ENCODE measurements at regions not wholly inside any gene's neighbourhood (a gene's known extent, or its start where the extent isn't known, plus 50 kb on each side); places are given as distances from the start of the nearest gene placed in this dataset.
"Not testable (repeated sequence)": the region's sequence is repeated elsewhere in the genome, so short reads cannot be mapped to it uniquely, and the experiment has no call there.

GRCh38 chr1:58249737-58250586, 296.6 kb downstream of the OMA1 start:
- no peak for FAIRE-seq

- FAIRE-seq = no peak
Measured at GRCh38 chr1:58249388-58249736, 297.2 kb downstream of the OMA1 start.

DNA sequence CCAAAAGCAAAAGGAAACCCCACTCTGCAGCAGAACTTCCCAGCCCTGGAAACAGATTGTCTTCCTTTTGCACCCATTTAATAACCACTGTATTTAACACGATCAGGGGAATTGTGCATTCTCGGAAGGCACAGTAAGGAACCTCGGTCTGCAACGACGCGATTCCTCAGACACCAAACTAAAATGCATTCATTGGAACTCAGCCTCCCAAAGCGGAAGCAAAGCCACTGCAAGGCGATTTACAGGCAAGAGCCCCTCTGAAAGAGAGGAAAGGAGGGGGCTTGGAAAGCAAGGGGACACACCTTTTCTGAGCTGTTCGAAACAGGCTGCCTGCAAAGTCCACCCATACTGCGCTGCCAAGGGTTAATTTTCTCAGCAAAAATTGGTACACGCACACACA, 297.7 kb downstream of the OMA1 start:
- FAIRE-seq = no peak

DNA sequence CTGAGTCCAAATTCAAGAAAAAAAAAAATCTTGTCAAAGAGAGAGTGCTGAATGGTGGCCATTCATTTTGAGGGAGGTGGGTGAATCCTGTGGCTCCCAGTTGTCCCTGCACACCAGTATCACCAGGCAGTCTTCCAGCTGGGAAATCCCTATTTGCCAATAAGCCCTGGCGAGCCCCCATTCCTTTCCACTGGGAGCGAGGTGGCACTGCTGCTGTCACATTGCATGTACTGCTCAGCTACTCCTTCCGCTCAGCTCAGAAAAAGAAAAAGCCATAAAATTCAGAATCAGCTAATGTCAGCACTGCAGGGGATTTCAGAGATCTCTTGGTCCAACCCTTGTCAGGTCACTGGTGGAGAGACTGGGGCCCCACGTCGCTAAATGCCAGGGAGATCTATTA, 298.5 kb downstream of the OMA1 start:
- no peak for FAIRE-seq

- FAIRE-seq = no peak
Measured at GRCh38 chr1:58246549-58246948, 300.0 kb downstream of the OMA1 start.

DNA sequence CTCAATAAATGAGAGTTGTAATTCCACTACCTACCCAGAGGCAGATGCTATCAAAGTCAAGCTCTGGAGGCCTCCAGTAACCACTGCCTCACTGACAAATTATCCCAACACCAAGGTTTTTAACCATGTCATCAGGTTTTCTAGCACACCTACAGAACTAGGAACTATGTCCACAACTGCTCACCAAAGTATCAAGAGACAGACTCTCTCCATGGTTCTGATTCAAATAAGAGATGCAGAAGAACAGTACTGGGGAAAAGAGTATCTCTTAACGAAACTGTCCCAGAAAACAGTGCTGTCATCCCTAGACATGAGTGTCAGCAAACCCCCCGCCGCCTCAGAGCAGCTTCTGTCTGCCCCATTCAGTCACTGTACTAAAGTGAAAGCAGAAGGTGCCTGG, 301.7 kb downstream of the OMA1 start:
- no peak for FAIRE-seq

DNA sequence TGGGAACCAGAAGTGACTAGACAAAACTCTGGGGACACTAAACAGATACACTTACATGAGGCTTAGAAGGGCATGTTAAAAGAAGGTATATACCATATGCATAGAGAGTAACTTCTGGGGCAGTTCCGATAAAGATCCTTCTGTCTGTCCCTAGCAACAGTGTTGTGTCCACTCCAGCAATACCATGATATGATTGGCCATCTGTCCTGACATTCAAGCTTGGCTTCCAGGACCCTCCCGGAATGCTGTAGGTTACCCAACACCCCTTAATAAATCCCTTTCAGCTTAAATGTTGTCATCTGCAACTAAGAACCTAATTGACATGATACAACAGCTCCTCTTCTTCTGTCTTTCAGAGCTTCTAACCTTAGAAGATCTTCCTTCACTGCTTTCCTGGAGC, 307.7 kb downstream of the OMA1 start:
- no peak for FAIRE-seq

DNA sequence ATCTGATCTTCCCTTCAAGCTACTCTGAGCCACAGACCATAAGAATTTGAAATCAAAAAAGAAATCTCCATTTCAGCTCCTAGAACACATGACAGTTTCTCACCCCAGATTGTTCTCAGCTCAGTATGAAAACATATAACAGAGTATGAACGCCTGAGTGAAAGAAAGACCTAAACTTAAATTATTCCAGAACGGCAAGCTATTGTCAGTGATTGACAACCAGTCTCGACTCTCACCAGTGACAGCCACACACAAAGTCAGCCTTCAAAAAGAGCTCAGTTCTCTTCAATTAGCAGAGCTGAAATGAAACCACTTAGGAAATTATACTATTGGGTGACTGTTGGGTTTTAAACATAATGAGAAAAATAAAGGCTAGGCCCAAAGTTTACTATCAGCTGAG, 312.8 kb downstream of the OMA1 start:
- FAIRE-seq = no peak

GRCh38 chr1:58231204-58231603, 315.3 kb downstream of the OMA1 start:
- no peak for FAIRE-seq

DNA sequence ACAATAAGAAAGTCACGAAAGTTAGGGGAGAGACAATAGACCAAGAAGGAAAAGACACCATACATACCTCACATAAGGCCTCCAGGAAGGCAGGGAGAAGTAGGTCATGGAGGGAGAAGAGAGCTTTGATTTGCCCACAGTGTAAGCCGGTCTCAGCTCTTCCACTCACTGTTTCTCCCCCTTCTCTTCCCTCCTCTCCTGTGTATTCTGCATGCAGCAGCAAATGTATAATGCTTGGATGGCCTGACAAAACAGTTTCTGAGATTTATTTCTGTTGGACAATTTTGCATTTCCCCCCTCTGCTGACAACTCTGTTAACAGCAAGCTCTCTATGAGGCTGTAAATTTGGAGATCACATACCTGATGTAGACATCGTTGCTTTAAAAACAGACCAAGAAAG, 318.9 kb downstream of the OMA1 start:
- FAIRE-seq = no peak

- FAIRE-seq = no peak
Measured at GRCh38 chr1:58223522-58223921, 323.0 kb downstream of the OMA1 start.

GRCh38 chr1:58220836-58221472, 325.6 kb downstream of the OMA1 start:
- FAIRE-seq = no peak

- not testable (repeated sequence) for FAIRE-seq
Measured at GRCh38 chr1:58216169-58216568, 330.4 kb downstream of the OMA1 start.

- FAIRE-seq = no peak
Measured at GRCh38 chr1:58214674-58215073, 331.9 kb downstream of the OMA1 start.

- no peak for FAIRE-seq
Measured at GRCh38 chr1:58211869-58212268, 334.7 kb downstream of the OMA1 start.

DNA sequence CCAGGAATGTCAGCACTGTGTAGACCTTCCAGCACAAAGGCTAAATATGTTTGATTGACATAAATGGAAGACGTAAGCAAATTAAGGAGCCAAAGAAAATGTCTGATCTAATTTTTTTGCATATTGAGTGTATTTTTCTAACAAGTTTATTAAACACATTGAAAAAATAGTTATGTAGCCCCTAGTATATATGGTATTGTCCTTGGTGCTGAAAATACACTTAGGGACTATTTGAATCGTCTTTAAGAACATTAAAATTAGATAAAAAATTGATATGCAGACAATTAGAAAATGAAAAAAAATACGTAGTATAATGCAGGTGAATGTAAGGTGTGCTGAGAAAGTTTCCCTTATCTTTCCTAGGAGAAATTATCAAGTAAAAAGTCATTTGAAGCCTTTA, 337.0 kb downstream of the OMA1 start:
- no peak for FAIRE-seq

DNA sequence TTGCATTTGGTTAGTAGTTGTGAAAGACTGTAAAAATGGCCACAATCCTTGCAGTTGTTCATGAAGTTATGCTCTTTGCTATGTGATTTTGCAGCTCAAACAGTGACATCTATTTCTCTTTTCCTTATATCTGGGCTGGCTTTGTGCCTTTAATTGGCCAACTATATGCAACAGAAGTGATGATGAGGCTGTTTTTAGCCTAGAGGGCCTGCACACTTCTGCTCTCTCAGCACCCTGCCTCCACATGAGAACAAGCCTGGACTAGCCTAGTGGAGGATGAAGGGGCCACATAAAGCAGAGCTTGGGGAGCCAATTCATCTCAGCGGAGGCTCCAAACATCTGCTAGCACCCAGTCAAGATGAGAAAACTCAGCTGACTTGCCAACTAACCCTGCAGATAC, 339.8 kb downstream of the OMA1 start:
- FAIRE-seq = no peak

DNA sequence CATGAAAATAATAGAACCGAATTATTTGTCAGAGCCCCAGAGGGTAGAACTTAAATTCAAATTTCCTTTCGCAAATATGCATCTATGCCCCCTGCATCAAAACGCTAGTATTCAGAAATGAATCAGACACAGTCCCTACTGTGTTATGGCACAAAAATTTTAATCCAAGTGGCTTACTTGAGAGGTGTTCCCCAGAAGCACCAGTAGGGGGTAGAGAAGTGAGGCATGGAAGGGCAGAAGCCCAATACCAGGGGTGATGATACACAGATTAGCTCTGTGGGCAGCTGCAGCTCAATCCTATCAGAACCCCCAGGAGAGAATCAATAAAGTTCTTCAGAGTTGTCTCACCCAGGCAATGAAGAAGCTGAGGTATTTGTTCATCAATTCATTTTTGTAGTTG, 342.2 kb downstream of the OMA1 start:
- FAIRE-seq = no peak

DNA sequence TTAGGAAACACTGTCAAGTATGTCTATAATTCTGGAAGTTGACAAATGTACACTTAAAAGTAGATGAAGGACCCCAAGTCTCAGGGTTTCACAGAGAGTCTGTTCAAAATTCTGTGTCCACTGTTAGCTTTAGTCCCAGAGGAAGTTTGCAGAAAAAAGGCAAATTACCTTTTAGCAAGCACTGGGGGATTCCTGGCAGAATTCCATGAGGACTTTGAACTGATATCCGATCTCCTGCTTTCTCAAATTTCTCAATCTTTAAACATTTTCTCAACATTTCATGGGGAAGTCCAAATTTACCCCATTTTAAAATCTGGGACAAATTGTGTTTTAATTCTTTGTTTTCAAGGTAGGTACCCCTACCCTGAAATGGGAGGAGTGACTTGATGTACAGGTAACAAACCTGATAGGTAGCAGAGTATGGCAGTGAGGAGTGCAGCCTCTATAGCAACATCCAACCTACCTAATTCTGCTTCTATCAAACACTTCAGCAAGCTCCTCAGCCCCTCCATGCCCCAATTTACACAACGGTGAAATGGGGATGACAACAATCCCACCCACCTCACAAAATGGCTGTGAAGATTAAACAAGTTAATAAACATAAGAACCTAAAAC, 344.9 kb downstream of the OMA1 start:
- no peak for FAIRE-seq

GRCh38 chr1:58200437-58200836, 346.1 kb downstream of the OMA1 start:
- FAIRE-seq = no peak

GRCh38 chr1:58197811-58198210, 348.7 kb downstream of the OMA1 start:
- no peak for FAIRE-seq

DNA sequence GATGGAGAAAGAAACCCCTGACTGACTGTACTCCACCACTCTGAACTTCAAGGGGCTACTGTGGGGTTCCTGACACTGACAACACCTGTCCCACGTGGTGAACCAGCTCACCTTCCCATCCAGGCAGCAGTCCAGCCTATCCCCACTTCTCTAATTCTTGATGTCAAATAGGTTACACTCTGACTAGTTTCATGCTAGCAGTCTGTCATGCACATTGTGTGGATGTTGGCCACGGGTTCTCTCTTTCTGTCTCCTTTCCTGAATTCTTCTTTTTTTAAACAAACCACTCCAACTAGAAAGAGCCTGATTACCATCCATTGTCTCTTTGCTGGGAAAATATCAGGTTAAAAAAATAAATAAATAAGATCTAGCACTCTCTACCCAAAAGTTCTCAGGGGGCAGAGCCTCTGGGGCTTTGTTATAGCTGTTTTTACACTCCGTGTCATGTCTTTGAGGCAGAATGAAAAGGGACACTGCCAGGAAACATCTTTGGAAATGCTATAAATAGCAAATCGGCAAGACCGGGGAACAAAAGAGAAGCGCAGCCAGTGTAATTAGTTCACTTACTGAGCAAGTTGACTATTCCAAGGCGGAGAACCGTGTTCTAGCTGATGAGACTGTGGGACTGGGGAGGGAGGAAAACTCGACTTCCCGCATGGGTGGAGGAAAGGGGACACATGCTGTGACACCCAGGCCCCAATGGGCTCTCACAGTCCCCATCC, 356.1 kb downstream of the OMA1 start:
- no peak for FAIRE-seq

GRCh38 chr1:58189453-58189852, 357.1 kb downstream of the OMA1 start:
- no peak for FAIRE-seq

DNA sequence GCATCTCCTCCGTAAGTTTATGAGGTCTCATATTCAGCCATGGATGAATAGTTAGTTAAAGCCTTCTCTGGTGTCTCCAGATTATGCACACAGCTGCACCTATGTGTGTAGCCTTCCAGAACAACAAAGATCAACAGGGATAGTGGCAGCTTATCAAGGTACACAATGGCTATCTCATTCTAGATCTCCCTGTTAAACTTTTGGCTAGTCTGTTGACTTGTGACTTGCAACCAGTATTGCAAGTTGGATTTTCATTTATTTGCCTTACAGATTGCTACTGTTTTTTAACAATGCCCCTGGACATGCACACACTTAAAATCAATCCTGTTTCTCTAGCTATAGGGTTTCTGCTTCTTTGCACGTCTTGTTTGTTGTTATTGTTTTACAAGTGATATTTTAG, 363.2 kb downstream of the OMA1 start:
- no peak for FAIRE-seq
